CD4-positive, alpha-beta T cell (primary cell): ENCODE measurements at regions not wholly inside any gene's neighbourhood (a gene's known extent, or its start where the extent isn't known, plus 50 kb on each side); places are given as distances from the start of the nearest gene placed in this dataset.

Source experiments
- ATAC-seq: fragments of 200-7000 bp; cut with Tn5 transposase; one replicate; pipeline ENCODE4 v1.10.0; 2022; ENCODE audit warnings: mild to moderate bottlenecking; ENCODE audit not compliant: poor library complexity
- CTCF ChIA-PET: fragments of 350-600 bp; sonication (Branson Sonifier 250); formaldehyde crosslinking; loops from one replicate; lab custom pipeline; 2021; ENCODE audit warnings: antibody characterized with exemption, inconsistent platforms; lab: Charles Lee
- POLR2A ChIA-PET: fragments of 350-600 bp; sonication (Branson Sonifier 250); formaldehyde crosslinking; loops from one replicate; lab custom pipeline; 2021; ENCODE audit warnings: antibody characterized with exemption, inconsistent platforms; lab: Charles Lee
- DNase-seq, 14 experiments: peaks; one replicate each; pipeline ENCODE4 v3.0.0-alpha.2; 2013 to 2020; ENCODE audit warnings: mixed read lengths in 2 of 14
- H3K27ac ChIP-seq, 2 donors: one replicate each; pipeline versions ENCODE4 v1.5.1 to v1.7.0; 2013; ENCODE audit warnings: low read length in 2 of 2, low read depth in 1 of 2, mild to moderate bottlenecking in 1 of 2
- H3K27me3 ChIP-seq, 2 experiments: 1 replicate in 1 of 2; 2 replicates in 1 of 2; pipeline versions ENCODE4 v1.6.1 to v1.7.0; 2013; ENCODE audit warnings: low read length in 2 of 2, control low read depth in 1 of 2, mild to moderate bottlenecking in 1 of 2, moderate library complexity in 1 of 2; ENCODE audit not compliant: insufficient read depth in 2 of 2, control insufficient read depth in 1 of 2
- H3K36me3 ChIP-seq: one replicate; pipeline ENCODE4 v1.6.1; 2013; ENCODE audit warnings: low read length, control low read depth; ENCODE audit not compliant: insufficient read depth
- H3K4me1 ChIP-seq: one replicate; pipeline ENCODE4 v1.6.1; 2013; ENCODE audit warnings: low read length, control low read depth; ENCODE audit not compliant: insufficient read depth
- H3K4me3 ChIP-seq: one replicate; pipeline ENCODE4 v1.5.1; 2013; ENCODE audit warnings: mild to moderate bottlenecking, low read length, moderate library complexity
- H3K9me3 ChIP-seq, 2 experiments: 1 replicate in 1 of 2; 2 replicates in 1 of 2; pipeline versions ENCODE4 v1.6.1 to v1.7.0; 2013; ENCODE audit warnings: low read length in 2 of 2, mild to moderate bottlenecking in 2 of 2, control low read depth in 1 of 2, moderate library complexity in 1 of 2; ENCODE audit not compliant: control insufficient read depth in 1 of 2, insufficient read depth in 1 of 2
- H3K27ac Mint-ChIP-seq: one replicate; pipeline ENCODE4 v1.8.0; 2020; ENCODE audit warnings: mixed read lengths
- H3K27me3 Mint-ChIP-seq: one replicate; pipeline ENCODE4 v1.8.0; 2021; ENCODE audit warnings: mixed read lengths
- H3K36me3 Mint-ChIP-seq: one replicate; pipeline ENCODE4 v1.8.0; 2021; ENCODE audit warnings: low read depth, mixed read lengths
- H3K4me1 Mint-ChIP-seq: one replicate; pipeline ENCODE4 v1.8.0; 2021; ENCODE audit warnings: low read depth, mixed read lengths
- H3K4me3 Mint-ChIP-seq: one replicate; pipeline ENCODE4 v1.8.0; 2020; ENCODE audit warnings: mild to moderate bottlenecking, mixed read lengths
- H3K9me3 Mint-ChIP-seq: one replicate; pipeline ENCODE4 v1.8.0; 2020; ENCODE audit warnings: mixed read lengths
- intact Hi-C, 2 experiments: fragments of 100-400 bp; cut with DNase I in 1 of 2; cut with micrococcal nuclease in 1 of 2; formaldehyde crosslinking; loops; one replicate each; pipeline versions ENCODE4 v1.15.1 to v1.9.0; 2023 to 2025; cut with DNase I, micrococcal nuclease
- TF ChIP-seq, protein P1 (sequence below): fragments of 200-600 bp; IDR thresholded peaks from one replicate; pipeline ENCODE4 v1.8.0; 2022; ENCODE audit warnings: antibody characterized with exemption, mild to moderate bottlenecking

DNA sequence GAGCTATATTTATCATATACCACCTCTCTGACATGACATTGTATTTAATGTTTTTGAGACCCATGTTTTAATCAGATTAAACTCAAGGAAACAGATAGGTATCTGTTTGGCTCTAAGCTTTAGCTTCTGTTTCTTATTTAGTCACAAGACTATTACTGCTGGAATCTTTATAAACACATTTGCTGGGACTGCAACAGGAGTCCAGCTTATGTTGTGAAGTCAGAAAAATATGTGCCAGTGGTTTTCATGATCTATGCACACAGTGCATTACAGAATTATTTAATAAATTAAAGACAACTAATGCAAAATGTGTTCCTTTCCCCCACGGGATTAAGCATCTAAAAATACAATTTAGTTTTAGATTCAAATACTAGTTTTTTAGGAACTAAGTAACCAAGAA lies 338.9 kb downstream of the ZEB2 start:
- no peak overlapping the region for H3K27ac Mint-ChIP-seq
- POLR2A ChIA-PET, result no interaction called here
- CTCF ChIA-PET, result no interaction called here

DNA sequence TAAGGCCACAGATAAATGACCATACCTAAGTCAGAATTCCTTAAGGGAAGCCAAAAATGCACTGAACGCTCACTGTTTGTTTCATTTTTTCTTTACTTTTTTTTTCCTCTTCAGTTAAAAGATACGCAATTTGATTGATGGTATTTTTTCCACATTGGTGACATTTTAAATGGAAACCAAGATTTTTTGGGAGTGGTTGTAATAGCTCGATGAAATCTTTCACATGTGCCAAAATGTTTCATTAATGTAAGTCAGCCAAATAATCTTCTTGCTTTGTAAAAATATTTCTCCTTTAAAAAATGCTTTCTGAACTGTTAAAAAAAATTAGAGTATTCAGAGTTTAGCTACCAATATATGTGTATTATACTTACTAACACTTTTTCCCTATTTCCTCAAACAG lies 339.8 kb downstream of the ZEB2 start:
- peaks cover 15% of the 10 kb centered on the region for H3K4me1 Mint-ChIP-seq
- no peaks in the 10 kb centered on the region for H3K9me3 ChIP-seq
- H3K36me3 ChIP-seq, result no peaks in the 10 kb centered on the region
- DNase-seq (no peak), ATAC-seq (no peak)
- H3K4me3 Mint-ChIP-seq, result no peak overlapping the region
- no peaks in the 10 kb centered on the region for H3K9me3 Mint-ChIP-seq
- no peaks in the 10 kb centered on the region for H3K27me3 ChIP-seq
- peaks cover 3% of the 10 kb centered on the region for H3K4me1 ChIP-seq
- no peak overlapping the region for H3K4me3 ChIP-seq
- TF ChIP-seq, protein P1, sequence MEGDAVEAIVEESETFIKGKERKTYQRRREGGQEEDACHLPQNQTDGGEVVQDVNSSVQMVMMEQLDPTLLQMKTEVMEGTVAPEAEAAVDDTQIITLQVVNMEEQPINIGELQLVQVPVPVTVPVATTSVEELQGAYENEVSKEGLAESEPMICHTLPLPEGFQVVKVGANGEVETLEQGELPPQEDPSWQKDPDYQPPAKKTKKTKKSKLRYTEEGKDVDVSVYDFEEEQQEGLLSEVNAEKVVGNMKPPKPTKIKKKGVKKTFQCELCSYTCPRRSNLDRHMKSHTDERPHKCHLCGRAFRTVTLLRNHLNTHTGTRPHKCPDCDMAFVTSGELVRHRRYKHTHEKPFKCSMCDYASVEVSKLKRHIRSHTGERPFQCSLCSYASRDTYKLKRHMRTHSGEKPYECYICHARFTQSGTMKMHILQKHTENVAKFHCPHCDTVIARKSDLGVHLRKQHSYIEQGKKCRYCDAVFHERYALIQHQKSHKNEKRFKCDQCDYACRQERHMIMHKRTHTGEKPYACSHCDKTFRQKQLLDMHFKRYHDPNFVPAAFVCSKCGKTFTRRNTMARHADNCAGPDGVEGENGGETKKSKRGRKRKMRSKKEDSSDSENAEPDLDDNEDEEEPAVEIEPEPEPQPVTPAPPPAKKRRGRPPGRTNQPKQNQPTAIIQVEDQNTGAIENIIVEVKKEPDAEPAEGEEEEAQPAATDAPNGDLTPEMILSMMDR, result no peak
- no peaks in the 10 kb centered on the region for H3K36me3 Mint-ChIP-seq
- intact Hi-C loops, result loop anchor here in 1 of 2 experiments (5.0 to 10.0 kb wide), 2 partner anchors 152 to 335 kb away; a partner anchor contains a TSS
- H3K27ac Mint-ChIP-seq, result no peak overlapping the region
- ChIA-PET POLR2A (interaction anchor here (0.8 kb wide), 1 partner anchor 54 kb away, joined by 3 read pairs; no protein-coding TSS in a partner anchor), CTCF (no interaction called here)
- H3K27me3 Mint-ChIP-seq, result no peaks in the 10 kb centered on the region
- H3K27ac ChIP-seq, result no peak overlapping the region

More for the DNA sequence above, 338.9 kb downstream of the ZEB2 start:
- ATAC-seq (no peak), DNase-seq (no peak)
- Mint-ChIP-seq H3K9me3 (no peaks in the 10 kb centered on the region), H3K36me3 (no peaks in the 10 kb centered on the region), H3K4me1 (peaks cover 15% of the 10 kb centered on the region), H3K27me3 (no peaks in the 10 kb centered on the region), H3K4me3 (no peak overlapping the region)
- Histone ChIP-seq H3K27me3 (no peaks in the 10 kb centered on the region), H3K4me3 (no peak overlapping the region), H3K9me3 (no peaks in the 10 kb centered on the region), H3K27ac (no peak overlapping the region), H3K4me1 (peaks cover 3% of the 10 kb centered on the region), H3K36me3 (no peaks in the 10 kb centered on the region)
- TF ChIP-seq, protein P1, result no peak
- intact Hi-C loops, result loop anchor here in 1 of 2 experiments (5.0 to 10.0 kb wide), 2 partner anchors 151 to 334 kb away; a partner anchor contains a TSS

DNA sequence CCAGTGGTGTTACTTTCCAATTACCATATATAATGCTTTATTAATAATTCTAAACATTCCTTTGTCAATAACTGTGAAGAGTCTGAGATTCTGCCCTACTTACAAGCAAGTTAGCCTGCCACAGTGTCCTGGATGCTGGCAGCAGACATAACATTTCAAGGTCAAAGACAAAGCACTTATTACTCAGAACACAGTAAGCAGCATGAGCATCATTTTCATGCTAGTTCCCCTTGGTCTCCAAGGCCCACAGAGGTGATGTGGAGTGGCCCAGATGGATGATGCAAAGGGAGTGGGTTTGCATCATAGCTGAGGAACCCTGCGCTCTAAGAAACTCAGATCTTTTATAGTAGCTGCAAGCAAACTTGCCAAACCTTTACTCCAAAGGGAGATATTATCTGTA lies 349.7 kb downstream of the ZEB2 start:
- ChIA-PET CTCF (no interaction called here), POLR2A (no interaction called here)
- Mint-ChIP-seq H3K9me3 (no peaks in the 10 kb centered on the region), H3K27me3 (no peaks in the 10 kb centered on the region), H3K4me1 (no peaks in the 10 kb centered on the region), H3K4me3 (no peak overlapping the region), H3K27ac (no peak overlapping the region), H3K36me3 (no peaks in the 10 kb centered on the region)
- Histone ChIP-seq H3K27me3 (no peaks in the 10 kb centered on the region), H3K36me3 (no peaks in the 10 kb centered on the region), H3K4me3 (no peak overlapping the region), H3K9me3 (no peaks in the 10 kb centered on the region), H3K4me1 (no peaks in the 10 kb centered on the region), H3K27ac (no peak overlapping the region)
- DNase-seq (no peak), ATAC-seq (no peak)
- TF ChIP-seq, protein P1, result no peak
- intact Hi-C loops, result no loop called here
